ENCODE measurements at regions not wholly inside any gene's neighbourhood (a gene's known extent, or its start where the extent isn't known, plus 50 kb on each side); places are given as distances from the start of the nearest gene placed in this dataset.

DNA sequence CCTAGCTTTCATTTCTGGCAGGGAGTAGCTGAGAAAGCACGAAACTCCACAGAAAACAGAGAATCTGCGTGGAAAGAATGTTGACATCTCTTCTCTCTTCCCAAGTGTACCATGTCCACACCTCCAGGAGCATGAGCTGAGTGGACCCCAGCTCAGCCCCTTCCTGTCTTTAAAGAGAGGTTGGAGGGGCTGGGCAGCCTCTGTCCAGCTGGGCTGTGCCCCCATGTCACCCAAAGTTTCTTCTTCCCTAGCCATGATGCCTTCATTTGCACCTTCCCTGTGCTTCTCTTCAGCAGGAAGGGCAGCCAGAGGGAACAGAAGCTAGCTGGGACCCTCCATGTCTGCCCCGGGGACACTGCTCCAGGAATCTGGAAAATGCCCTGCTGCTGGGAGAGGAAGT, 655.0 kb upstream of the DEFB115 start:
- no peak for TF ChIP-seq EZH2 (IDR thresholded peaks at IDR 0.05; ENCODE audit: borderline replicate concordance, low read length)
- no peak for TF ChIP-seq CTCF (IDR thresholded peaks at IDR 0.05; ENCODE audit: low read length)
